Left renal cortex interstitium (tissue), 4 donors: ENCODE measurements at regions not wholly inside any gene's neighbourhood (a gene's known extent, or its start where the extent isn't known, plus 50 kb on each side); places are given as distances from the start of the nearest gene placed in this dataset.
"Not testable (repeated sequence)": the region's sequence is repeated elsewhere in the genome, so short reads cannot be mapped to it uniquely, and the experiment has no call there.

Experiments used
- DNase-seq, 4 donors: peaks; one replicate each; pipeline ENCODE4 v3.0.0-alpha.2; 2013; ENCODE audit warnings: low read depth in 4 of 4, low spot score in 2 of 4, missing footprints in 1 of 4

DNA sequence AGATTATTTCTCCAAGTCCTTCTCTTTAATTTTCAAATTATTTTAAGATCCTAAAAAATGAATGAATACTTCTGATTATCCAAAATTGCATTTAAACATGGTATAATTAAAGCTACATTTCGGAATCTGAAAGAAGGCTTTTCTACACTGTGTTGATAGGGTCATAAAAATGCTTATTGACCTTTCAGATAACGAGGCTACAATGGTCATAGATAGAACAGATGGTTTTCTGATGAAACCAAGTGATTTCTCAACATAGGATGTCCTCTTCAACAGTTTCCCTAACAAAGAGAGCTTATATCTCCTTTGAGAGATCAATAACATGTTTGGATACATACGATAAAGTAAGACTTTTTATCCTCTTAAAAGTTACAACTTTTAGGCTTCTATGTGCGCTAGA lies 201.1 kb downstream of the PTH2R start:
- no peak for DNase-seq

DNA sequence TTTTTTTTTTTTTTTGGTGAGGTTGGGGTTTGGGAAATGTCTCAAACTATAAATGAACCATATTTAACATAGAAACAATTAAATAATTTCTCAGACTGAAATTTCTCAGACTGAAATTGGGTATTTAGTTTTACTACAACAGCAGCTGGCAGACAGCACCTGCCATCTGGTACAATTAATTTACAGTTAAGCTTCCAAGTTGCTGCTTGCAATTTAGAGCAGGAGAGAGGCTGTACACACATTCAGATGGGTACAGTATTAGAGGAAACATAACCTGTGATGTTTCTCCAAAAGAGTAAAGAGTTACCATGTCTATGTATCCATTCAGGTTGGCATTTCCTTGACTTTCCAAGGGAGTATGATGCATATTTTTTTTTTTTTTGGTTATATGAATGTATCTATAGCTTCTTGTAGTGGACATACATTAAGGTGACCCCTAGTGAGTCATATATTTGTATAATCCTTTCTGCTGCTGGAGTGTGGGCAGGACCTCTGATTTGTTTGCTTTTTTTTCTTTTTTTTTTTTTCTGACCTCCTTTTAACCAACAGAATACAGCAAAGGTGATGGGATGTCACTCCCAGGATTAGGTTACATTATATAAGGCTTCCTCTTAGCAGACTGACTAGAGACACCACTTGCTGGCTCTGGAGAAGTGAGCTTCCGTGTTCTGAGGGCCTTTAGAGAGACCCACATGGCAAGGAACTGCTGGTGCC lies 201.7 kb downstream of the PTH2R start:
- no peak for DNase-seq

GRCh38 chr2:208609166-208609804 lies 202.7 kb downstream of the PTH2R start:
- no peak for DNase-seq

DNA sequence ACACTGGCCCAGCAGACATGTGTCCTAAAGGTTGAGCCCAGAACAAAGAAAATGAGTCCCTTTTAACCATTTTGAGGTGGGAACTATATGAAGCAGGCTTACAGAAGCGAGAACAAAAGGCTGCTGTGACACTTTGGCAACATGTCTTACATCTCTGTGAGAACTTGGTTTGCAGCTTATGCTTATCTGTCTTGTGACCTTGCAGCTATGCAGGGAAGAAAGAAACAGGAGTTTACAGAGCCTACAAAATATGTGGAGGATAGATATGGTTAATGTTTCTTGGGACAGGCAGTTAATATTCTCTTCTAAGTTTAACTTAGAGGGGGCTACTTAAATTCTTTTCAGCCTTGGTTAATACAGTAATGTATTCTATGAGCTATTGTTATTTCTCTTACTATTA lies 209.1 kb downstream of the PTH2R start:
- DNase-seq, result not testable (repeated sequence)

DNA sequence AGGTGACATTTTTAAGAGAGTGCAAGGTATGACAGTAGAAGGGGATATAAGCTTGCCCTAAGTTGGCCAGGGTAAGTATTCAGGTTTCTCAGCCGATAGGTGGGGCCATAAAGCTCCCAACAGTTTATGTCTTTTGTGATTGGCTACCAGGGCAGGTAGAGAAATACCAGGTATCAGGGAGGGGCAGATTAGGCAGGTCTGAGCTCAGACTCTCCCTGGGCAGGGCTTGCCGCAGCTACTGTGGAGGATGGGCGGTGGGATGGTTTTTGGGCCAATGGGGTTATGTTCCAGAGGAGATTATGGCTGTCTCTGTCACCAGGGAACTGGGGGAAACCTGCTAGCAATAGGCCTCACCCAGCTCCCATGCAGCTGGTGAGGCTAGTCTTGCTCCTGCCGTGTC lies 211.6 kb downstream of the PTH2R start:
- DNase-seq, result no peak

DNA sequence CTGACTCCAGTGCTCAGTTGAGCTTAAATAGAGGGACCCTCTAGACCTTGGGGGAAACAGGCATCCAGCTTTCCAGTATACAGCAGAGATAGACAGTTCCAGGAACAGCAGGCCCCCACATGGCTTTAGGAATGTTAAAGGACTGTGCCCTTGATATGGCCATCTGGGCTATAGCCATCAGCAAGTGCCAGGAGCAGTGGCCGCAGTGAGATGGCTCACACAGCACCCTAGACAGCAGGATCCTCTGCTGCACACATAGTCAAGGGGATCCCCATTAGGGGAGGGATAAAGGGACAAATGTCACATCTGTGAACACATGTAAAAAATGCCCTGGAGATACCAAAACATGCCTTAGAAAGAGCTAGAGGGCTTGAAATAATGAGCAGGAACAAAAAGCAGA lies 213.4 kb downstream of the PTH2R start:
- no peak for DNase-seq

- no peak for DNase-seq
Observed at GRCh38 chr2:208620487-208620978, 213.9 kb downstream of the PTH2R start.

GRCh38 chr2:208627110-208627884 lies 220.7 kb downstream of the PTH2R start:
- no peak for DNase-seq

- no peak for DNase-seq
Observed at GRCh38 chr2:208627916-208628315, 221.3 kb downstream of the PTH2R start.

DNA sequence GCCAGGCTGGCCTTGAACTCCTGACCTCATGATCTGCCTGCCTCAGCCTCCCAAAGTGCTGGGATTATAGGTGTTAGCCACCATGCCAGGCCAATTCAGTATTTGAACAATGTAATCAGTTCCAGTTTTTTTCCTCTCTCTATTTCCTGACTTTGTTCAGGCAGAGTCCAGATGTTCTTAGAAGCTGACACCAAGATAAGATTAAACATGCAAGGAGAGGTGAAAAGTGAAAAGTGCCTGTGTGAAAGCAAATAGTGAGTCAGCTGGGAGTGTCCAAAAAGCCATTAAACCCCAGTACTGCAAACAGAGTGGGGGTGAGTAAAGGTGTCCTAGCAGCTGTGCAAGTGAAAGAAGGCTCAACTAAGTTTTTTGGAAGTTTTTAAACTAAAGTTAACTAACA lies 231.5 kb downstream of the PTH2R start:
- DNase-seq, result no peak

GRCh38 chr2:208642125-208642779 lies 235.7 kb downstream of the PTH2R start:
- no peak for DNase-seq

DNA sequence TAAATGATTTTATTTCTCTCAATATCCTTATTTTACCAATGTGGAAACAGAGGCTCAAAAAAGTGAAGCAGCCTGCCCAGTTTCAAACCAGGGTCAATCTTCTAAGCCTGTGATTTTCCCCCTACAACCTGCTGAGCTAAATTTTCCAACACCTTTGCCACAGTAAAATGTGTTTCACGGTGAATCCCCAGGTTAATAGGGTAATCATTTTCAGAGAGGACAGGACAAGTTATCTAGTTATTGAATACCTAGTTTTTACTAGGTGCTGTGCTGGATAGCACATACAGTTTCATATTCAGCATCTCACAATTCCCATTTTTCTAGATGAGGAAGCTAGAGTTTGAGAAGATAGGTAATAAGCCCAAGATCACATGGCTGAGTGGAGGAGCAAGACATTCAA lies 236.6 kb downstream of the PTH2R start:
- no peak for DNase-seq

- DNase-seq, result no peak
Observed at GRCh38 chr2:208645226-208645625, 238.6 kb downstream of the PTH2R start.

DNA sequence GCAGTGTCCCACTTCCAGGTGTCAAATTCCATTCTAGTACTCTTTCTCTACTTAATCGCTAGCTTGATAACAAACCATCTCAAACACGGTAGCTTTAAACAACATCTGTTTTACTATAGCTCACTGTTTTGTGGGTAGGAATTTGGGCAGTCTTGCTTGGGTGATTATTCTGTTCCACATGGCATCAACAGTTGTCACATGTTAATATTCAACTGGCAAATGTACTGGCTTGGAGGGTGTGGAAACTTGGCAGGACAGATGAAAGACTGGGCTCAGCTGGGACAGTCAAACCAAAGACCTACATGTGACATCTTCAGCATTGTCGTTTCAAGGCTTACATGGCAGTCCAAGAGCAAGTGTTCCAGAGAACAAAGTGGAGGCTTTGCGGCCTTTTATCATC lies 241.8 kb downstream of the PTH2R start:
- DNase-seq, result peak in 1 of 4 donors; percentile 10

DNA sequence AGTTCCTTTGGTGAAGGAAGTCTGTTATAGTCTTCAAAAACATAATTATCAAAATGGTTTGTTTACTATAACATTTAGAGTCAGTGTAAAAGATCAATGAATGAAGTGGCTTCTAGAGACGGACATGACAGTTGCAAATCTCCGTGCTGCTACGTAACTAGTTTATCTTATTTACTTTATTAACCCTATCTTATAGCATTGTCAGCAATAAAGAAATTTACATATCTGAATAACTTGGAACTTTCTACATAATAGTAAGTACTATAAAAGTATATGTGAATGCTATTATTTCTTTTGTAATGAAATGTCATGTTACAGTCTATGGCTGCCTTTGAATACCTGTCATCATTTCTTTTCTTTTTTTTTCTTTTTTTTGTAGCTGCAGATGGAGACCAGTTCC lies 246.8 kb downstream of the PTH2R start:
- no peak for DNase-seq

GRCh38 chr2:208654056-208654455 lies 247.5 kb downstream of the PTH2R start:
- DNase-seq, result no peak

GRCh38 chr2:208657468-208657867 lies 250.9 kb downstream of the PTH2R start:
- no peak for DNase-seq

DNA sequence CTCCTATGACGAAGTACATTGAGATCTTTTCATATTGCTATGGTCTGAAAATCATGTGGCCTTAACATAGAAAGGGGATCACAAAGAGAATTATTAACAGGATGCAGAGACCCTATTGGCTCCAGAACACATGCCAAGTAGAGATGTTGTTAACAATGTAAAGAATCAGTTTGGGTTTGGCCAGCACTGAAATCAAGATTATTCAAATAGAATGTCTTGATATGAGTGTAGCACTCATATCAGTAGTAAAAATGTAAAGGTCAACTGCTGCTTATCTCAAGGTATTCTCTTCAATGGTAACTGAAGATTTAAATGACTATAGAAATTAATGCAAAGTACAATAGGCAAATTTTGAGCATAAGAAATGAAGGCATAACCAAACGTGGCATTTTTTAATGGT lies 262.8 kb downstream of the PTH2R start:
- DNase-seq, result no peak

- no peak for DNase-seq
Observed at GRCh38 chr2:208671284-208671683, 264.7 kb downstream of the PTH2R start.

DNA sequence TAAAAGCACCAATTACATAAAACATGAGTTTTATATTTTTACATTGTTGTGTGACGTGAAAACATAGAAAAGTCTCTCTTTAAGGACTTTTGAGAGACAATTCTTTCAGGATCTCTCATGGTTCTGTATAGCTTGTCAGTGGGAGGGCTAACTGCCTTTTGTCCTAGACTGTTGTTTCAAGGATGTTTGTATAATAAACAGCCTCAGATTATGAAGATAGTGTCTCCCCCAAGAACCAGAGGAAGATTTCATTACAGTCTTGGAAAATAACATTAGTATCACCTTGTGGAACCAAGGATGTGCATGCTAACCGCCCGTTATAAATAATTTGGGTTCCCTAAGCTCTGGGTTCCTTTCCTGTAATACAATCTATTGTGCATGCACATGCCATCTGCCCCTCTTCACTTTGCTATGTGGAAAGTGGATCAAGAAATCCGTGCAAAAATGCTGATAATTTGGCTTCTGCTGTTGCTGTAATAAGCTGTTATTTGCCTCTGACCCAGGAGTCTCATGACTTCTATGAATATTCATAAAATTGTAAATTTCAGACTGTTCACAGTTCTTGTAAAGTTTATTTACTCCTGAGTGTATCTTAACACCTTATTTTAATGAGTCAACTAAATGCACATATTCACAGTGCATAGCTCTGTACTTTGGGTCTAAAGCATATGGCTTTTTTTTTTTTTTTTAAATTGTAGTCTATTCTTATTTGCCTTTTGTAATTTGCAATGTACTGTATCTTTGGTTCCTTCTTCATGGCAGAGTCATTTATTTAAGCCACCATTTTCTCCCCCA lies 265.5 kb downstream of the PTH2R start:
- DNase-seq, result no peak
